ENCODE measurements at regions not wholly inside any gene's neighbourhood (a gene's known extent, or its start where the extent isn't known, plus 50 kb on each side); places are given as distances from the start of the nearest gene placed in this dataset.
"Not testable (repeated sequence)": the region's sequence is repeated elsewhere in the genome, so short reads cannot be mapped to it uniquely, and the experiment has no call there.

DNA sequence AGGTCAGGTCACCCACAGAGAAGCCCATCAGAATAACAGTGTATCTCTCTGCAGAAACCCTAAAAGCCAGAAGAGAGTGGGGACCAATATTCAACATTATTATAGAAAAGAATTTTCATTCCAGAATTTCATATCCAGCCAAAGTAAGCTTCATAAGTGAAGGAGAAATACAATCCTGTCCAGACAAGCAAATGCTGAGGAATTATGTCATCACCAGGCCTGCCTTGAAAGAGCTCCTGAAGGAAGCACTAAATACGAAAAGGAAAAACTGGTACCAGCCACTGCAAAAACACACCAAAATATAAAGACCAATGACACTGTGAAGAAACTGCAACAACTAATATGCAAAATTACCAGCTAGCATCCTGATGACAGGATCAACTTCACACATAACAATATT, 260.0 kb upstream of the KYNU start:
- H3K27ac ChIP-seq (ENCODE audit: low read length), result no peak overlapping the region
- H3K9ac ChIP-seq (ENCODE audit: low read length), result no peak overlapping the region
- H3K9me3 ChIP-seq (ENCODE audit: control insufficient read depth, low read depth, low read length), result no peaks in the 10 kb centered on the region
- no peaks in the 10 kb centered on the region for H3K36me3 ChIP-seq (ENCODE audit: control insufficient read depth, low read depth, low read length)
- no peak overlapping the region for H3K4me3 ChIP-seq (ENCODE audit: low read length)
- H3K27me3 ChIP-seq (ENCODE audit: control insufficient read depth, insufficient read depth, low read length), result no peaks in the 10 kb centered on the region
- H3K4me1 ChIP-seq (ENCODE audit: control insufficient read depth, low read depth, low read length), result no peaks in the 10 kb centered on the region

DNA sequence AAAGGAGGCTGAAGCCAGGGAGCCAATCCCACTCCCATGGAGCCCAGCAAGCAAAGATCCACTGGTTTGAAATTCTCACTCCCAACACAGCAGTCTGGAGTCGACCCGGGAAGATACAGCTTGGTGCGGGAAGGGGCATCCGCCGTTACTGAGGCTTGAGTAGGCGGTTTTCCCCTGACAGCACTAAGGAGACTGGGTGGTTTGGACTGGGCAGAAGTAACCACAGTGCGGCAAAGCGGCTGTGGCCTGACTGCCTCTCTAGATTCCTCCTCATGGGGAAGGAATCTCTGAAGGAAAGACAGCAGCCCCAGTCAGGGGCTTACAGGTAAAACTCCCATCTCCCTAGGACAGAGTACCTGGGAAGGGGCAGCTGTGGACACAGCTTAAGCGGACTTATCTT, 261.6 kb upstream of the KYNU start:
- Histone ChIP-seq H3K4me1 (ENCODE audit: control insufficient read depth, low read depth, low read length) (no peaks in the 10 kb centered on the region), H3K27me3 (ENCODE audit: control insufficient read depth, insufficient read depth, low read length) (no peaks in the 10 kb centered on the region), H3K4me3 (ENCODE audit: low read length) (no peak overlapping the region), H3K36me3 (ENCODE audit: control insufficient read depth, low read depth, low read length) (no peaks in the 10 kb centered on the region), H3K9ac (ENCODE audit: low read length) (no peak overlapping the region), H3K9me3 (ENCODE audit: control insufficient read depth, low read depth, low read length) (no peaks in the 10 kb centered on the region), H3K27ac (ENCODE audit: low read length) (no peak overlapping the region)

DNA sequence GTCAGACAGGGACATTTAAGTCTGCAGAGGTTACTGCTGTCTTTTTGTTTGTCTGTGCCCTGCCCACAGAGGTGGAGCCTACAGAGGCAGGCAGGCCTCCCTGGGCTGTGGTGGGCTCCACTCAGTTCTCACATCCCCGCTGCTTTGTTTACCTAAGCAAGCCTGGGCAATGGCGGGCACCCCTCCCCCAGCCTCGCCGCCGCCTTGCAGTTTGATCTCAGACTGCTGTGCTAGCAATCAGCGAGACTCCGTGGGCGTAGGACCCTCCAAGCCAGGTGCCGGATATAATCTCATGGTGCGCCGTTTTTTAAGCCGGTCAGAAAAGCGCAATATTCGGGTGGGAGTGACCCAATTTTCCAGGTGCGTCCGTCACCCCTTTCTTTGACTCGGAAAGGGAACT, 264.3 kb upstream of the KYNU start:
- not testable (repeated sequence) for H3K27me3 ChIP-seq (ENCODE audit: control insufficient read depth, insufficient read depth, low read length); H3K4me3 ChIP-seq (ENCODE audit: low read length); H3K36me3 ChIP-seq (ENCODE audit: control insufficient read depth, low read depth, low read length); H3K27ac ChIP-seq (ENCODE audit: low read length); H3K4me1 ChIP-seq (ENCODE audit: control insufficient read depth, low read depth, low read length); H3K9ac ChIP-seq (ENCODE audit: low read length); H3K9me3 ChIP-seq (ENCODE audit: control insufficient read depth, low read depth, low read length)

DNA sequence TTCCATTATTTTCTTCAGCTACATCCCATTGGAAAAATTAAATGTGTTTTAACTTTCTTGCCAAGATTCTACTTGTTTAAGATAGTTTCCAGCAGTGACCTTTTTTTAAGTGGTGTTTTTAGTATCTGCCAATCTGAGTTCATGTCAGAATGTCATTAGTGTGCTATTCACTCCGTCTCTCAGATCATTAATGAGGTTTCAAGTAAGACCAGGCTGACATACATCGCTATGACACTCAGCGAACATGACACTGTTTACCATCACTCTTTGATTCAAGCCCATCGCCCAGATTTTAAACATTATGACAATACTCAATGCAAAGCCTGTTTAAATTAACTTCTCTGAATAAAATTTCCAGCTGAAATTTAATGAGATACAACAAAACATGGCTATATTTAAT, 272.0 kb upstream of the KYNU start:
- no peaks in the 10 kb centered on the region for H3K9me3 ChIP-seq (ENCODE audit: control insufficient read depth, low read depth, low read length)
- no peaks in the 10 kb centered on the region for H3K27me3 ChIP-seq (ENCODE audit: control insufficient read depth, insufficient read depth, low read length)
- no peak overlapping the region for H3K27ac ChIP-seq (ENCODE audit: low read length)
- no peaks in the 10 kb centered on the region for H3K4me1 ChIP-seq (ENCODE audit: control insufficient read depth, low read depth, low read length)
- H3K36me3 ChIP-seq (ENCODE audit: control insufficient read depth, low read depth, low read length), result no peaks in the 10 kb centered on the region
- H3K4me3 ChIP-seq (ENCODE audit: low read length), result no peak overlapping the region
- H3K9ac ChIP-seq (ENCODE audit: low read length), result no peak overlapping the region

DNA sequence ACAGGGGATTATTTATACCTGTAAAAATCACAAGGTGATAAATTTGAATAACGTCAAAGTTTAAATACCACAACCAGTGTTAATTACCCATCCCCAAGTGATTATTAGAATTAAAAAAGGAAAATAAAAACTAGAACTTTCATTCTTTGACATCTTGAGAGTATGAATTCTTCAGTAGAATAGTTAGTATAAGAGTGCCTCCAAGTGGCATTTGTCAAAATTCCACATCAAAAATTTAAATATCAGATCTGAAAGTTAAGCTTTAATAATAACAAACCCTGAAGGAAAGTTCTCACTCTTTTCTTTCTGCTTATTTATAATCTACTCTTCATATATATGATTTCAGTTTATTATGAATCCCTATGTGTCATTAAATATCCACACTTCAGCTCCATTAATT, 273.7 kb upstream of the KYNU start:
- no peak overlapping the region for H3K4me3 ChIP-seq (ENCODE audit: low read length)
- no peaks in the 10 kb centered on the region for H3K27me3 ChIP-seq (ENCODE audit: control insufficient read depth, insufficient read depth, low read length)
- H3K4me1 ChIP-seq (ENCODE audit: control insufficient read depth, low read depth, low read length), result no peaks in the 10 kb centered on the region
- no peak overlapping the region for H3K27ac ChIP-seq (ENCODE audit: low read length)
- no peaks in the 10 kb centered on the region for H3K36me3 ChIP-seq (ENCODE audit: control insufficient read depth, low read depth, low read length)
- H3K9me3 ChIP-seq (ENCODE audit: control insufficient read depth, low read depth, low read length), result no peaks in the 10 kb centered on the region
- H3K9ac ChIP-seq (ENCODE audit: low read length), result no peak overlapping the region

- H3K4me3 ChIP-seq (ENCODE audit: low read length), result no peak overlapping the region
- H3K36me3 ChIP-seq (ENCODE audit: control insufficient read depth, low read depth, low read length), result no peaks in the 10 kb centered on the region
- H3K9ac ChIP-seq (ENCODE audit: low read length), result no peak overlapping the region
- H3K9me3 ChIP-seq (ENCODE audit: control insufficient read depth, low read depth, low read length), result no peaks in the 10 kb centered on the region
- H3K27ac ChIP-seq (ENCODE audit: low read length), result no peak overlapping the region
- H3K27me3 ChIP-seq (ENCODE audit: control insufficient read depth, insufficient read depth, low read length), result no peaks in the 10 kb centered on the region
- H3K4me1 ChIP-seq (ENCODE audit: control insufficient read depth, low read depth, low read length), result no peaks in the 10 kb centered on the region
Measured at GRCh38 chr2:142602418-142602989, 275.0 kb upstream of the KYNU start.

DNA sequence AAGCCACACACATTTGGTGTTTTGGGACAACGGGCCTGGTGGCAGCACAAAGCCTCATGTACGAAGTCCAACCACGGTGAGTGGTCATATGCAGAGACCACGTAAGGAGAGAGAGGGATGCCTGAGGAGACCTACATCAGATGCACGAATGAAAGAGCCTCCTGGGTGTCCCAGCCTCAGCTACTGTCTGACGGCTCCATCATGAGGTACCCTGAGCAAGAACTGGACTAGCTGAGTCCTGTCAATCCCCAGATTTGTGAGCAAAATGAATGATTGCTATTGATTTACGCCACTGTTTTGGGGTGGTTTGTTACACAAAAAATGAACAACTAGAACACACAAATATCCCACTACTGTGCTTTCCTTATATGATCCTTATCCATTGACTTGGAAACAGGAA, 275.7 kb upstream of the KYNU start:
- H3K27ac ChIP-seq (ENCODE audit: low read length), result no peak overlapping the region
- no peaks in the 10 kb centered on the region for H3K4me1 ChIP-seq (ENCODE audit: control insufficient read depth, low read depth, low read length)
- no peaks in the 10 kb centered on the region for H3K36me3 ChIP-seq (ENCODE audit: control insufficient read depth, low read depth, low read length)
- H3K9me3 ChIP-seq (ENCODE audit: control insufficient read depth, low read depth, low read length), result no peaks in the 10 kb centered on the region
- H3K9ac ChIP-seq (ENCODE audit: low read length), result no peak overlapping the region
- no peaks in the 10 kb centered on the region for H3K27me3 ChIP-seq (ENCODE audit: control insufficient read depth, insufficient read depth, low read length)
- no peak overlapping the region for H3K4me3 ChIP-seq (ENCODE audit: low read length)

GRCh38 chr2:142599504-142599903, 278.0 kb upstream of the KYNU start:
- Histone ChIP-seq H3K9ac (ENCODE audit: low read length) (no peak overlapping the region), H3K27ac (ENCODE audit: low read length) (no peak overlapping the region)

GRCh38 chr2:142598846-142599245, 278.6 kb upstream of the KYNU start:
- Histone ChIP-seq H3K4me1 (ENCODE audit: control insufficient read depth, low read depth, low read length) (no peaks in the 10 kb centered on the region), H3K27ac (ENCODE audit: low read length) (no peak overlapping the region), H3K36me3 (ENCODE audit: control insufficient read depth, low read depth, low read length) (no peaks in the 10 kb centered on the region), H3K4me3 (ENCODE audit: low read length) (no peak overlapping the region), H3K27me3 (ENCODE audit: control insufficient read depth, insufficient read depth, low read length) (no peaks in the 10 kb centered on the region), H3K9ac (ENCODE audit: low read length) (no peak overlapping the region), H3K9me3 (ENCODE audit: control insufficient read depth, low read depth, low read length) (no peaks in the 10 kb centered on the region)

More at GRCh38 chr2:142599504-142599903, 278.0 kb upstream of the KYNU start:
- no peaks in the 10 kb centered on the region for H3K27me3 ChIP-seq (ENCODE audit: control insufficient read depth, insufficient read depth, low read length)
- H3K4me1 ChIP-seq (ENCODE audit: control insufficient read depth, low read depth, low read length), result no peaks in the 10 kb centered on the region
- no peaks in the 10 kb centered on the region for H3K36me3 ChIP-seq (ENCODE audit: control insufficient read depth, low read depth, low read length)
- no peaks in the 10 kb centered on the region for H3K9me3 ChIP-seq (ENCODE audit: control insufficient read depth, low read depth, low read length)
- no peak overlapping the region for H3K4me3 ChIP-seq (ENCODE audit: low read length)

DNA sequence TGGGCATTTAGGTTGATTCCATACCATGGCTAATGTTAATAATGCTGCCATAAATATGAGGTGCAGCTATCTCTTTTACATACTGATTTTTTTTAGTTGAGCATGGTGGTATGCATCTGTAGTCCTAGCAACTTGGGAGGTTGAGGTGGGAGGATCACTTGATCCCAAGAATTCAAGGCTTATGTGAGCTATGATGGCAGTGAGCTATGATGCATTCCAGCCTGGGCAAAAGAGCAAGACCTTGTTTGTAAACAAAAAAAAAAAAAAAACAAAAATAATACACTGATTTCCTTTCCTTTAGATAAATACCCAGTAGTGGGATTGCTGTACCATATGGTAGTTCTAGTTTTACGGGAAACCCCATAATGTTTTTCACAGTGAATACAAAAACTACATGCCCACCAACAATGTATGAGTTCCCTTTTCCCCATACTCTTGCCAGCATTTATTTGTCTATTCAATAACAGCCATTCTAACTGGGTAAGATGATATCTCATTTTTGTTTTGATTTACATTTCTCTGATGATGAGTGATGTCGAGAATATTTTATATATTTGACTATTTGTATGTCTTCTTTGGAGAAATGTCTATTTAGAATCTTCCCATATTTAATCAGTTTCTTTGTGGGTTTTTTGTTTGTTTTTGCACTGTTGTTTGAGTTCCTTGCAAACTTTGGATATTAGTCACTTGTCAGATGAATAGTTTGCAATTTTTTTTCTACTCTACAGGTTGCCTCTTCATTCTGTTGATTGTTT, 281.0 kb upstream of the KYNU start:
- Histone ChIP-seq H3K4me1 (ENCODE audit: control insufficient read depth, low read depth, low read length) (no peaks in the 10 kb centered on the region), H3K36me3 (ENCODE audit: control insufficient read depth, low read depth, low read length) (no peaks in the 10 kb centered on the region), H3K4me3 (ENCODE audit: low read length) (no peak overlapping the region), H3K9ac (ENCODE audit: low read length) (no peak overlapping the region), H3K27ac (ENCODE audit: low read length) (no peak overlapping the region), H3K9me3 (ENCODE audit: control insufficient read depth, low read depth, low read length) (no peaks in the 10 kb centered on the region), H3K27me3 (ENCODE audit: control insufficient read depth, insufficient read depth, low read length) (no peaks in the 10 kb centered on the region)

- H3K9ac ChIP-seq (ENCODE audit: low read length), result no peak overlapping the region
- no peak overlapping the region for H3K4me3 ChIP-seq (ENCODE audit: low read length)
- H3K36me3 ChIP-seq (ENCODE audit: control insufficient read depth, low read depth, low read length), result no peaks in the 10 kb centered on the region
- H3K4me1 ChIP-seq (ENCODE audit: control insufficient read depth, low read depth, low read length), result no peaks in the 10 kb centered on the region
- H3K9me3 ChIP-seq (ENCODE audit: control insufficient read depth, low read depth, low read length), result no peaks in the 10 kb centered on the region
- no peak overlapping the region for H3K27ac ChIP-seq (ENCODE audit: low read length)
- no peaks in the 10 kb centered on the region for H3K27me3 ChIP-seq (ENCODE audit: control insufficient read depth, insufficient read depth, low read length)
Measured at GRCh38 chr2:142594935-142595334, 282.5 kb upstream of the KYNU start.

DNA sequence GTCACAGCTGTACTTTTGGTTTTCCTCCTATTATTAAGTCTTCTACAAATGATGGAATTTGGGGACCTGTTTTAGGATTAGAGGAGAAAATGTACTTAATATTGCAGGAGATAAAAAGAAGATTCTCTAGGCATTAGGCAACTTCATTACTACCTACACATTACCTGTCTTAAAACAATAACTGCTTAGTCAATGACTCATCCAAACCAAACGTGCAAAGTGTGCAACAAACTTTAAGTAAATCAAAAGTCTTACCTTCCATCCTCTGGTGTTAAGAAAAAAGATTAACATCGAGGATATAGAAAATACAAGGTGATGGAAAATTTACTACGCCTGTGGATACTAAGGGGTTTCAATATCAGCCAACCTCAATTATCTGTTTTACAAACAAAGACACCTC, 285.3 kb upstream of the KYNU start:
- no peaks in the 10 kb centered on the region for H3K36me3 ChIP-seq (ENCODE audit: control insufficient read depth, low read depth, low read length)
- H3K9me3 ChIP-seq (ENCODE audit: control insufficient read depth, low read depth, low read length), result no peaks in the 10 kb centered on the region
- H3K27me3 ChIP-seq (ENCODE audit: control insufficient read depth, insufficient read depth, low read length), result no peaks in the 10 kb centered on the region
- no peak overlapping the region for H3K27ac ChIP-seq (ENCODE audit: low read length)
- H3K9ac ChIP-seq (ENCODE audit: low read length), result no peak overlapping the region
- no peaks in the 10 kb centered on the region for H3K4me1 ChIP-seq (ENCODE audit: control insufficient read depth, low read depth, low read length)
- H3K4me3 ChIP-seq (ENCODE audit: low read length), result no peak overlapping the region

All from iPS-18a (cell line).